HepG2 (cell line): ENCODE measurements at regions not wholly inside any gene's neighbourhood (a gene's known extent, or its start where the extent isn't known, plus 50 kb on each side); places are given as distances from the start of the nearest gene placed in this dataset.

Experiments
- NFRKB ChIP-seq: fragments of 450-650 bp; IDR thresholded peaks from 2 replicates; pipeline ENCODE4 v1.6.1; 2017
- POLR2A ChIP-seq, 2 experiments: IDR thresholded peaks; 2 replicates each; pipeline ENCODE4 v1.6.1; 2011; ENCODE audit warnings: low read depth in 2 of 2, low read length in 2 of 2, mild to moderate bottlenecking in 1 of 2, moderate library complexity in 1 of 2; ENCODE audit not compliant: insufficient read depth in 1 of 2
- ZNF256 ChIP-seq: sonication (generic); formaldehyde crosslinking; conservative IDR thresholded peaks from 2 replicates; pipeline ENCODE4 v1.4.0; 2020; ENCODE audit warnings: missing genetic modification reagents
- ZNF350 ChIP-seq: sonication (generic); formaldehyde crosslinking; IDR thresholded peaks from 2 replicates; pipeline ENCODE4 v1.4.0; 2020; ENCODE audit warnings: mild to moderate bottlenecking, low read depth, missing genetic modification reagents, borderline replicate concordance
- ZNF414 ChIP-seq: sonication (generic); formaldehyde crosslinking; IDR thresholded peaks from 2 replicates; pipeline ENCODE4 v1.5.0; 2020; ENCODE audit warnings: missing genetic modification reagents
- ZNF737 ChIP-seq: sonication (generic); formaldehyde crosslinking; IDR thresholded peaks from 2 replicates; pipeline ENCODE4 v1.5.0; 2020; ENCODE audit warnings: missing genetic modification reagents, mild to moderate bottlenecking, borderline replicate concordance
- ZSCAN29 ChIP-seq: sonication (generic); formaldehyde crosslinking; conservative IDR thresholded peaks from 2 replicates; pipeline ENCODE4 v1.4.0; 2020; ENCODE audit warnings: mild to moderate bottlenecking, missing genetic modification reagents
- TF ChIP-seq, protein P1 (sequence below): sonication (generic); formaldehyde crosslinking; IDR thresholded peaks from 2 replicates; pipeline ENCODE4 v1.5.0; 2020; ENCODE audit warnings: mild to moderate bottlenecking, missing genetic modification reagents, moderate library complexity

GRCh38 chr3:182261041-182261440 is 532.3 kb upstream of the ATP11B start:
- TF ChIP-seq ZNF414 = no peak
- no peak for TF ChIP-seq ZNF350 (CRISPR knock-in tag)
- no peak for TF ChIP-seq ZNF256
- TF ChIP-seq, protein P1, sequence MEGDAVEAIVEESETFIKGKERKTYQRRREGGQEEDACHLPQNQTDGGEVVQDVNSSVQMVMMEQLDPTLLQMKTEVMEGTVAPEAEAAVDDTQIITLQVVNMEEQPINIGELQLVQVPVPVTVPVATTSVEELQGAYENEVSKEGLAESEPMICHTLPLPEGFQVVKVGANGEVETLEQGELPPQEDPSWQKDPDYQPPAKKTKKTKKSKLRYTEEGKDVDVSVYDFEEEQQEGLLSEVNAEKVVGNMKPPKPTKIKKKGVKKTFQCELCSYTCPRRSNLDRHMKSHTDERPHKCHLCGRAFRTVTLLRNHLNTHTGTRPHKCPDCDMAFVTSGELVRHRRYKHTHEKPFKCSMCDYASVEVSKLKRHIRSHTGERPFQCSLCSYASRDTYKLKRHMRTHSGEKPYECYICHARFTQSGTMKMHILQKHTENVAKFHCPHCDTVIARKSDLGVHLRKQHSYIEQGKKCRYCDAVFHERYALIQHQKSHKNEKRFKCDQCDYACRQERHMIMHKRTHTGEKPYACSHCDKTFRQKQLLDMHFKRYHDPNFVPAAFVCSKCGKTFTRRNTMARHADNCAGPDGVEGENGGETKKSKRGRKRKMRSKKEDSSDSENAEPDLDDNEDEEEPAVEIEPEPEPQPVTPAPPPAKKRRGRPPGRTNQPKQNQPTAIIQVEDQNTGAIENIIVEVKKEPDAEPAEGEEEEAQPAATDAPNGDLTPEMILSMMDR = no peak
- no peak for TF ChIP-seq ZSCAN29 (CRISPR knock-in tag)
- no peak for TF ChIP-seq ZNF737 (CRISPR knock-in tag)
- no peak for TF ChIP-seq NFRKB
- TF ChIP-seq POLR2A (IDR thresholded peaks at IDR 0.05; ENCODE audit: insufficient read depth in 1 of 2, low read depth in 2 of 2, low read length in 2 of 2) = no peak
